ENCODE measurements at regions not wholly inside any gene's neighbourhood (a gene's known extent, or its start where the extent isn't known, plus 50 kb on each side); places are given as distances from the start of the nearest gene placed in this dataset.

- no peak for TF ChIP-seq CTCF (IDR thresholded peaks at IDR 0.05)
- no peak for TF ChIP-seq POLR2A (IDR thresholded peaks at IDR 0.05)
Observed at GRCh38 chr5:142402752-142403318, 78.0 kb upstream of the SPRY4 start.

Data from thyroid gland (tissue), 4 donors.